ENCODE measurements at regions not wholly inside any gene's neighbourhood (a gene's known extent, or its start where the extent isn't known, plus 50 kb on each side); places are given as distances from the start of the nearest gene placed in this dataset.

- H3K9me3 Mint-ChIP-seq: peaks cover 3 to 6% of the 10 kb centered on the region in 2 donors
- Histone ChIP-seq H3K4me3 (ENCODE audit: low read length) (no peak overlapping the region), H3K9me3 (ENCODE audit: control insufficient read depth, insufficient read depth, low read length) (no peaks in the 10 kb centered on the region), H3K27me3 (ENCODE audit: control insufficient read depth, insufficient read depth, low read length) (no peaks in the 10 kb centered on the region), H3K4me1 (ENCODE audit: control insufficient read depth, insufficient read depth, low read length) (no peaks in the 10 kb centered on the region), H3K36me3 (ENCODE audit: control insufficient read depth, insufficient read depth, low read length) (no peaks in the 10 kb centered on the region), H3K27ac (ENCODE audit: low read length) (no peak overlapping the region)
- no peaks in the 10 kb centered on the region for H3K27me3 Mint-ChIP-seq (ENCODE audit: low read depth in 2 of 2)
- peaks cover 5 to 7% of the 10 kb centered on the region in 2 donors for H3K4me1 Mint-ChIP-seq
- H3K36me3 Mint-ChIP-seq: no peaks in the 10 kb centered on the region
- DNase-seq (no peak), ATAC-seq (no peak)
- H3K27ac Mint-ChIP-seq: peak overlapping the region in 1 of 2 donors; percentile 69
- intact Hi-C loops (cut with micrococcal nuclease): no loop called here
- TF ChIP-seq CTCF (IDR thresholded peaks at IDR 0.05): no peak
- 88% methylated on average over 2 of the region's 2 CpGs for WGBS (ENCODE audit: insufficient coverage)
- no peak overlapping the region for H3K4me3 Mint-ChIP-seq
These were observed 372.6 kb downstream of the RPRM start for GRCh38 chr2:153105829-153106578.

DNA sequence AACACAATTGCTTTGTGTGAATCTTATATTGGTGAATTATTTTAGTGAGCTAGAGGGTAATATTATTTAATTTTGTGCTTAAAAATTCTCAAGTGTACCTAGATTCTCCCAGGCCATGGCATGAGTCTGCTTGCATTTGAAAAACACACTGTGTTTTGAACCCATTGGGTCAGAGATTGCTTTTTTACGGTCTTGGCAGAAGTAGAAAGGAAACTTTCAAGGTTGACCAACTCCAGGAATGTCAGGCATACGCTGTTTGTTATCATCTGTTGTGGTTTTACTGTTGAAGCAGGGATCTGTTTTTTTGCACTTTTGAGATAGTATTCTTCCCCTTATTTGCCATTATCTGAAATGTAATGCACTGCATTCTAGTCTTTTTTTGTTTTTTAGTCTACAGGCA lies 377.4 kb downstream of the RPRM start:
- no peaks in the 10 kb centered on the region for H3K9me3 ChIP-seq (ENCODE audit: control insufficient read depth, insufficient read depth, low read length)
- no peak for TF ChIP-seq CTCF (IDR thresholded peaks at IDR 0.05)
- Mint-ChIP-seq H3K9me3 (peaks cover 6 to 10% of the 10 kb centered on the region in 2 donors), H3K27ac (no peak overlapping the region), H3K36me3 (no peaks in the 10 kb centered on the region), H3K4me3 (no peak overlapping the region), H3K4me1 (peaks cover 0 to under 1% of the 10 kb centered on the region in 2 donors), H3K27me3 (ENCODE audit: low read depth in 2 of 2) (no peaks in the 10 kb centered on the region)
- no peak overlapping the region for H3K27ac ChIP-seq (ENCODE audit: low read length)
- H3K4me1 ChIP-seq (ENCODE audit: control insufficient read depth, insufficient read depth, low read length): no peaks in the 10 kb centered on the region
- no peaks in the 10 kb centered on the region for H3K36me3 ChIP-seq (ENCODE audit: control insufficient read depth, insufficient read depth, low read length)
- no peaks in the 10 kb centered on the region for H3K27me3 ChIP-seq (ENCODE audit: control insufficient read depth, insufficient read depth, low read length)
- 0% methylated on average over 1 of the region's 2 CpGs for WGBS (ENCODE audit: insufficient coverage)
- intact Hi-C loops (cut with micrococcal nuclease): no loop called here
- no peak for ATAC-seq
- no peak for DNase-seq
- H3K4me3 ChIP-seq (ENCODE audit: low read length): no peak overlapping the region

DNA sequence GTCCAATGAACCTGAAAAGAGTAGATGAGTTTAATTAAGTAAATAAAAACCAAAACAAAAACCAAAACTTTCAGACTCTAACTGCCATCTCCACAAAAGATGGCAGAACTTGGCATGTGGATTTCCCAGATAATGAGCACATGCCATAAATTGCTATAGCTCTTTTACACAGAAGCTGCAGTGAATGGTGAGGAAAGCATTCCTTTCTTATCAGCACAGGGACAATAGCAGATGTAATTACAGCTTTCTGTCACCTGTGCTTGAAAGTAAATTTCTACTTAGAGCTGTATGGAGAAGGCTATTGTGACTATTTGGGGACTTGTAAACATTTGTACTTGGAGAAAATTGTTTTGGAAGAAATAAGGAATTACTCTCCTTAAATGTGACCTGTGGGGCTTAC lies 378.4 kb downstream of the RPRM start:
- DNase-seq (no peak), ATAC-seq (no peak)
- no peak for TF ChIP-seq CTCF (IDR thresholded peaks at IDR 0.05)
- Mint-ChIP-seq H3K4me3 (no peak overlapping the region), H3K4me1 (no peaks in the 10 kb centered on the region), H3K9me3 (peaks cover 6 to 10% of the 10 kb centered on the region in 2 donors), H3K27ac (no peak overlapping the region), H3K27me3 (ENCODE audit: low read depth in 2 of 2) (no peaks in the 10 kb centered on the region), H3K36me3 (no peaks in the 10 kb centered on the region)
- Histone ChIP-seq H3K4me3 (ENCODE audit: low read length) (no peak overlapping the region), H3K4me1 (ENCODE audit: control insufficient read depth, insufficient read depth, low read length) (no peaks in the 10 kb centered on the region), H3K9me3 (ENCODE audit: control insufficient read depth, insufficient read depth, low read length) (no peaks in the 10 kb centered on the region), H3K36me3 (ENCODE audit: control insufficient read depth, insufficient read depth, low read length) (no peaks in the 10 kb centered on the region), H3K27me3 (ENCODE audit: control insufficient read depth, insufficient read depth, low read length) (no peaks in the 10 kb centered on the region), H3K27ac (ENCODE audit: low read length) (no peak overlapping the region)
- intact Hi-C loops (cut with micrococcal nuclease): no loop called here

GRCh38 chr2:153098073-153098472 lies 379.7 kb downstream of the ARL6IP6 start:
- no peak overlapping the region for H3K27ac Mint-ChIP-seq
- Histone ChIP-seq H3K9me3 (ENCODE audit: control insufficient read depth, insufficient read depth, low read length) (no peaks in the 10 kb centered on the region), H3K36me3 (ENCODE audit: control insufficient read depth, insufficient read depth, low read length) (no peaks in the 10 kb centered on the region), H3K4me1 (ENCODE audit: control insufficient read depth, insufficient read depth, low read length) (no peaks in the 10 kb centered on the region), H3K27me3 (ENCODE audit: control insufficient read depth, insufficient read depth, low read length) (no peaks in the 10 kb centered on the region), H3K4me3 (ENCODE audit: low read length) (no peak overlapping the region), H3K27ac (ENCODE audit: low read length) (no peak overlapping the region)
- intact Hi-C loops (cut with micrococcal nuclease): no loop called here
- no peak for TF ChIP-seq CTCF (IDR thresholded peaks at IDR 0.05)
- ATAC-seq (no peak), DNase-seq (no peak)
- no peaks in the 10 kb centered on the region for H3K36me3 Mint-ChIP-seq
- peaks cover 5 to 10% of the 10 kb centered on the region in 2 donors for H3K9me3 Mint-ChIP-seq
- H3K27me3 Mint-ChIP-seq (ENCODE audit: low read depth in 2 of 2): no peaks in the 10 kb centered on the region
- no peaks in the 10 kb centered on the region for H3K4me1 Mint-ChIP-seq
- H3K4me3 Mint-ChIP-seq: no peak overlapping the region
